Smooth muscle cell (in vitro differentiated cells): ENCODE measurements at regions not wholly inside any gene's neighbourhood (a gene's known extent, or its start where the extent isn't known, plus 50 kb on each side); places are given as distances from the start of the nearest gene placed in this dataset.

Source experiments
- DNase-seq: peaks from one replicate; lab custom pipeline; 2025; ENCODE audit not compliant: unreplicated experiment; lab: John Stamatoyannopoulos, UW
- H2AFZ ChIP-seq: fragments of 200-600 bp; sonication (generic); 2 replicates; pipeline ENCODE4 v1.6.0; 2016; ENCODE audit warnings: antibody characterized with exemption, low read depth, mild to moderate bottlenecking
- H3F3A ChIP-seq: fragments of 200-600 bp; sonication (generic); 2 replicates; pipeline ENCODE4 v1.6.0; 2017; ENCODE audit warnings: antibody characterized with exemption, low read depth
- H3K27ac ChIP-seq: fragments of 200-600 bp; sonication (generic); 2 replicates; pipeline ENCODE4 v1.5.1; 2016; ENCODE audit warnings: low read depth, mild to moderate bottlenecking
- H3K27me3 ChIP-seq: fragments of 200-600 bp; sonication (generic); 2 replicates; pipeline ENCODE4 v1.6.1; 2016; ENCODE audit warnings: low read depth, mild to moderate bottlenecking
- H3K36me3 ChIP-seq: fragments of 200-600 bp; sonication (generic); 2 replicates; pipeline ENCODE4 v1.5.1; 2016; ENCODE audit warnings: low read depth
- H3K4me1 ChIP-seq: fragments of 200-600 bp; sonication (generic); 2 replicates; pipeline ENCODE4 v1.5.1; 2016; ENCODE audit warnings: low read depth
- H3K4me2 ChIP-seq: fragments of 200-600 bp; sonication (generic); 2 replicates; pipeline ENCODE4 v1.6.0; 2016; ENCODE audit warnings: mild to moderate bottlenecking
- H3K4me3 ChIP-seq: fragments of 200-600 bp; sonication (generic); 2 replicates; pipeline ENCODE4 v1.5.1; 2016; ENCODE audit warnings: mild to moderate bottlenecking
- H3K79me2 ChIP-seq: fragments of 200-600 bp; sonication (generic); 2 replicates; pipeline ENCODE4 v1.6.0; 2016; ENCODE audit warnings: low read depth, mild to moderate bottlenecking
- H3K9ac ChIP-seq: fragments of 200-600 bp; sonication (generic); 2 replicates; pipeline ENCODE4 v1.6.0; 2016; ENCODE audit warnings: low read depth
- H3K9me3 ChIP-seq: fragments of 200-600 bp; sonication (generic); replicated peaks from 2 replicates; pipeline ENCODE4 v1.5.1; 2016; ENCODE audit warnings: low read depth
- H4K20me1 ChIP-seq: fragments of 200-600 bp; sonication (generic); 2 replicates; pipeline ENCODE4 v1.6.0; 2016; ENCODE audit warnings: low read depth
- CTCF ChIP-seq: fragments of 200-600 bp; sonication (generic); IDR thresholded peaks from 2 replicates; pipeline ENCODE4 v1.5.1; 2017; ENCODE audit warnings: borderline replicate concordance, mild to moderate bottlenecking, antibody characterized with exemption; ENCODE audit not compliant: insufficient read depth, poor library complexity, severe bottlenecking
- WGBS: methylation state at CpG from one replicate; pipeline ENCODE4 v1.1.7; 2016; ENCODE audit warnings: low lambda C conversion rate; 5-methylcytosine and 5-hydroxymethylcytosine counted together

DNA sequence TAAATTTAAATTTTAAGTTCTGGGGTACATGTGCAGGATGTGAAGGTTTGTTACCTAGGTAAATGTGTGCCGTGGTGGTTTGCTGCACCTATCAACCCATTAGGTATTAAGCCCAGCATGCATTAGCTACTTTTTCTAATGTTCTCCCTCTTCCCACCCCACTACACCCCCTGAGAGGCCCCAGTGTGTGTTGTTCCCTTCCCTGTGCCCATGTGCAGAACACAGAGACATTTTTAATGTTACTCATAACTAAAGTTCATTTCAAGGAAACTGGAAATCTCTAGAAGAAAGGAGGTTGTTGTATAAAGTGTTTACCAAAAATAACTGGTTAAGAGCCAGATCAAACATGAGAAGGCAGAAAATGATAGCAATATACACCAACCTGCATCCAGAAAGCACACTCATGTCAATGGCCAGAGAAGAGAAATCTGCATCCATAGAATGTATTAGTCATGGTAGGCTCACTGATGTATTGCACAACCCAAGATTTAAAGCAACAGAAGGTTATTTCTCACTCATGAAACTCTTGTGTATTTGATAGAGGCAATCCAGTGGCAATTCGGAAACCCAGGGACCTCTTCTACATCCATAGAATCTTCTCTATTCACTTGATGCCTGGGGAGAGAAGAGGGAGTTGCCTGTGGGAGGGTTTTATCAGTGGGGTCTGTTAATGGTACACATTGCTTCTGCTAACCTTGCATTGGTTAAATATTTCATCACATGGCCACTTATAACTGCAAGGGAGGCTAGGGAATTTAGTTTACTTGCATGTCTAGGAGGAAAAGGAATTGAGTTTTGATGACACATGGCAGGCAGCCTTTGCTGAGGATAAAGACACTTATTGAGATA, 321.9 kb upstream of the RASGRP1 start:
- peak overlapping the region; percentile 50 for H3K4me2 ChIP-seq
- peak overlapping the region; percentile 32 for H3K9ac ChIP-seq
- peak overlapping the region; percentile 28 for H2AFZ ChIP-seq
- no peaks in the 10 kb centered on the region for H3K79me2 ChIP-seq
- 69% methylated on average over 2 of the region's 2 CpGs for WGBS
- no peaks in the 10 kb centered on the region for H4K20me1 ChIP-seq
- peak overlapping the region; percentile 88 for H3K27ac ChIP-seq
- TF ChIP-seq CTCF = no peak
- H3F3A ChIP-seq = peaks cover 23% of the 10 kb centered on the region
- no peaks in the 10 kb centered on the region for H3K9me3 ChIP-seq
- no peak for DNase-seq
- H3K36me3 ChIP-seq = no peaks in the 10 kb centered on the region
- no peaks in the 10 kb centered on the region for H3K27me3 ChIP-seq
- peak overlapping the region; percentile 12 for H3K4me3 ChIP-seq
- H3K4me1 ChIP-seq = peaks cover 8% of the 10 kb centered on the region

DNA sequence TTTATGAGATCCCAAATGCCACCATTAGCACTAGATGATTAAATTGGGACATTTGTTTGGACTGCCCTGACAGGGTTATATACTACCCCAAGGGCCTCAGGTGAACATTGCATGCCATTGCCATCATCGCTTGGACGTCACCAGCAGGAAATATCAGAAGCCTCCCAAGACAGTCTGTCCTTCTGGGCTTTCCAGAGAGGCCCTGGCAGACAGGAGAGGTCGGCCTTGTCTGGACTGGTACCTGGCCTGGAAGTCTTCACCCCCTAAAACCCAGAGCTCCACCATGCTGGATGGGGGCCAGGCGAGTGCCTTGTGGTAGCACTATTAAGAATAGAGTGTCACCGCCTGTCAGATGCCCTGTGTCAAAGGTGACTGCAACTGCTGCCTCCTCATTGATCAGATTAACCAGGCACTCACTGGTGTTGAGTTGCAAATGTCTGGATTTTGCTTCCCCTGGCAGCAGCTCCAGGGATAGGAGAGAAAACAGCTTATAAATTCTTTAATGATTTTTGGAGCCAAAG, 324.1 kb upstream of the RASGRP1 start:
- no peaks in the 10 kb centered on the region for H3K27me3 ChIP-seq
- peak overlapping the region; percentile 47 for H2AFZ ChIP-seq
- no peak for DNase-seq
- H3K4me2 ChIP-seq = no peak overlapping the region
- H3K4me3 ChIP-seq = no peak overlapping the region
- H3K79me2 ChIP-seq = no peaks in the 10 kb centered on the region
- WGBS = 84% methylated on average over 5 of the region's 5 CpGs
- no peaks in the 10 kb centered on the region for H3K9me3 ChIP-seq
- H3K36me3 ChIP-seq = no peaks in the 10 kb centered on the region
- no peaks in the 10 kb centered on the region for H4K20me1 ChIP-seq
- peaks cover 13% of the 10 kb centered on the region for H3K4me1 ChIP-seq
- H3K27ac ChIP-seq = no peak overlapping the region
- TF ChIP-seq CTCF = no peak
- no peak overlapping the region for H3K9ac ChIP-seq
- H3F3A ChIP-seq = peaks cover 38% of the 10 kb centered on the region

- Histone ChIP-seq H3K9me3 (no peaks in the 10 kb centered on the region), H3F3A (peaks cover 32% of the 10 kb centered on the region), H3K36me3 (no peaks in the 10 kb centered on the region), H2AFZ (no peak overlapping the region), H3K27ac (no peak overlapping the region), H3K9ac (no peak overlapping the region), H3K4me2 (no peak overlapping the region), H3K4me1 (peaks cover 22% of the 10 kb centered on the region), H4K20me1 (no peaks in the 10 kb centered on the region), H3K27me3 (no peaks in the 10 kb centered on the region), H3K79me2 (no peaks in the 10 kb centered on the region), H3K4me3 (no peak overlapping the region)
- WGBS = 99% methylated on average over 3 of the region's 3 CpGs
- DNase-seq = no peak
- TF ChIP-seq CTCF = no peak
Observed at GRCh38 chr15:38890194-38890593, 325.6 kb upstream of the RASGRP1 start.

GRCh38 chr15:38893925-38894242, 329.3 kb upstream of the RASGRP1 start:
- Histone ChIP-seq H3K27ac (peak overlapping the region; percentile 91), H3K9me3 (no peaks in the 10 kb centered on the region), H3K79me2 (no peaks in the 10 kb centered on the region), H3K27me3 (no peaks in the 10 kb centered on the region), H3K4me3 (no peak overlapping the region), H4K20me1 (no peaks in the 10 kb centered on the region), H3F3A (peaks cover 26% of the 10 kb centered on the region), H3K4me2 (peak overlapping the region; percentile 61), H2AFZ (no peak overlapping the region), H3K36me3 (no peaks in the 10 kb centered on the region), H3K9ac (peak overlapping the region; percentile 50), H3K4me1 (peaks cover 49% of the 10 kb centered on the region)
- DNase-seq = no peak
- no peak for TF ChIP-seq CTCF
